Hematopoietic multipotent progenitor cell treated with erythropoietin and hydrocortisone succinate and interleukin-3 and kit ligand, for 17 days (in vitro differentiated cells): ENCODE measurements at regions not wholly inside any gene's neighbourhood (a gene's known extent, or its start where the extent isn't known, plus 50 kb on each side); places are given as distances from the start of the nearest gene placed in this dataset.

Experiments used
- DNase-seq: peaks from one replicate; pipeline ENCODE4 v3.0.0-alpha.2; 2015; ENCODE audit warnings: low spot score

GRCh38 chr3:117079997-117080396, 370.4 kb downstream of the TUSC7 start:
- no peak for DNase-seq

- DNase-seq = no peak
These were observed 371.3 kb downstream of the TUSC7 start for GRCh38 chr3:117080872-117081271.

GRCh38 chr3:117084277-117084676, 374.7 kb downstream of the TUSC7 start:
- no peak for DNase-seq

- DNase-seq = no peak
These were observed 375.2 kb downstream of the TUSC7 start for GRCh38 chr3:117084739-117085270.

GRCh38 chr3:117091676-117092075, 382.1 kb downstream of the TUSC7 start:
- no peak for DNase-seq

GRCh38 chr3:117096549-117096948, 387.0 kb downstream of the TUSC7 start:
- DNase-seq = no peak

- no peak for DNase-seq
These were observed 387.8 kb downstream of the TUSC7 start for GRCh38 chr3:117097351-117097750.

- no peak for DNase-seq
These were observed 392.1 kb downstream of the TUSC7 start for GRCh38 chr3:117101697-117102096.

- DNase-seq = no peak
These were observed 392.8 kb downstream of the TUSC7 start for GRCh38 chr3:117102426-117102825.

GRCh38 chr3:117103675-117104074, 394.1 kb downstream of the TUSC7 start:
- no peak for DNase-seq

- DNase-seq = no peak
These were observed 394.8 kb downstream of the TUSC7 start for GRCh38 chr3:117104381-117104780.

- no peak for DNase-seq
These were observed 395.2 kb downstream of the TUSC7 start for GRCh38 chr3:117104792-117105191.

- DNase-seq = no peak
These were observed 396.1 kb downstream of the TUSC7 start for GRCh38 chr3:117105686-117106085.

GRCh38 chr3:117106396-117106795, 396.8 kb downstream of the TUSC7 start:
- DNase-seq = no peak

GRCh38 chr3:117107946-117108345, 398.4 kb downstream of the TUSC7 start:
- DNase-seq = no peak

- no peak for DNase-seq
These were observed 399.6 kb downstream of the TUSC7 start for GRCh38 chr3:117109178-117109577.

GRCh38 chr3:117114517-117115265, 405.1 kb downstream of the TUSC7 start:
- no peak for DNase-seq

- DNase-seq = no peak
These were observed 407.8 kb downstream of the TUSC7 start for GRCh38 chr3:117117188-117117936.

- no peak for DNase-seq
These were observed 409.0 kb downstream of the TUSC7 start for GRCh38 chr3:117118604-117119003.

- no peak for DNase-seq
These were observed 410.4 kb downstream of the TUSC7 start for GRCh38 chr3:117120014-117120413.

- no peak for DNase-seq
These were observed 413.0 kb downstream of the TUSC7 start for GRCh38 chr3:117122609-117123008.

GRCh38 chr3:117126460-117126859, 416.9 kb downstream of the TUSC7 start:
- no peak for DNase-seq

- DNase-seq = no peak
These were observed 417.5 kb downstream of the TUSC7 start for GRCh38 chr3:117126946-117127546.
